SU-DHL-6 (cell line): ENCODE measurements at regions not wholly inside any gene's neighbourhood (a gene's known extent, or its start where the extent isn't known, plus 50 kb on each side); places are given as distances from the start of the nearest gene placed in this dataset.

Experiments
- EZH2phosphoT487 ChIP-seq: fragments of 200-600 bp; sonication (generic), shearing (Covaris generic); conservative IDR thresholded peaks from 2 replicates; pipeline ENCODE4 v1.6.1; 2018; ENCODE audit warnings: mild to moderate bottlenecking, antibody characterized with exemption, low read length, moderate library complexity, mixed read lengths
- TF ChIP-seq, protein P1 (sequence below): fragments of 200-600 bp; sonication (generic); IDR thresholded peaks from one replicate; pipeline ENCODE4 v1.5.1; 2017; ENCODE audit warnings: antibody characterized with exemption, mild to moderate bottlenecking, low read length, moderate library complexity; ENCODE audit not compliant: insufficient read depth, poor library complexity, severe bottlenecking

DNA sequence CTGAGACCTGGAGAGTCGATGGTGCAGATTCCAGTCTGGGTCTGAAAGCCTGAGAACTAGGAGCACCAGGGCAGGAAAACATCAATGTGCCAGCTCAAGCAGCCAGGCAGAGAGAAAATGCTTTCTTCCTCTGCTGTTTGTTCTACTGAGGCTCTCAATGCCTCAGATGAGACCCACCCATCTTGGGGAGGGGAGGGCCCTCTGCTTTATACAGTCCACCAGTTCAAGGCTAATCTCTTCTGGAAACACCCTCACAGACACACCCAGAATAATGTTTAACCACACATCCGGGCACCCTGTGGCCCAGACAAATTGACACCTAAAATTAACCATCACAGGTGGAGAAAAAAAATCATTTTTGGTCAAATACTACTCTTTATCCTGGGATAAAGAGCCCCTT is 89.3 kb upstream of the SLC22A23 start:
- TF ChIP-seq, protein P1, sequence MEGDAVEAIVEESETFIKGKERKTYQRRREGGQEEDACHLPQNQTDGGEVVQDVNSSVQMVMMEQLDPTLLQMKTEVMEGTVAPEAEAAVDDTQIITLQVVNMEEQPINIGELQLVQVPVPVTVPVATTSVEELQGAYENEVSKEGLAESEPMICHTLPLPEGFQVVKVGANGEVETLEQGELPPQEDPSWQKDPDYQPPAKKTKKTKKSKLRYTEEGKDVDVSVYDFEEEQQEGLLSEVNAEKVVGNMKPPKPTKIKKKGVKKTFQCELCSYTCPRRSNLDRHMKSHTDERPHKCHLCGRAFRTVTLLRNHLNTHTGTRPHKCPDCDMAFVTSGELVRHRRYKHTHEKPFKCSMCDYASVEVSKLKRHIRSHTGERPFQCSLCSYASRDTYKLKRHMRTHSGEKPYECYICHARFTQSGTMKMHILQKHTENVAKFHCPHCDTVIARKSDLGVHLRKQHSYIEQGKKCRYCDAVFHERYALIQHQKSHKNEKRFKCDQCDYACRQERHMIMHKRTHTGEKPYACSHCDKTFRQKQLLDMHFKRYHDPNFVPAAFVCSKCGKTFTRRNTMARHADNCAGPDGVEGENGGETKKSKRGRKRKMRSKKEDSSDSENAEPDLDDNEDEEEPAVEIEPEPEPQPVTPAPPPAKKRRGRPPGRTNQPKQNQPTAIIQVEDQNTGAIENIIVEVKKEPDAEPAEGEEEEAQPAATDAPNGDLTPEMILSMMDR, result no peak
- TF ChIP-seq EZH2phosphoT487, result no peak
